K562 (cell line): ENCODE measurements at regions not wholly inside any gene's neighbourhood (a gene's known extent, or its start where the extent isn't known, plus 50 kb on each side); places are given as distances from the start of the nearest gene placed in this dataset.

Source experiments
- ATAC-seq: fragments of 200-7000 bp; cut with Tn5 transposase; 3 replicates; pipeline ENCODE4 v1.9.1; 2020; ENCODE audit warnings: moderate library complexity
- BruUV-seq: library from RNA; stranded (reverse); fragments of 400-500 nt; replicated peaks from 2 replicates; lab custom pipeline; 2021; lab: Mats Ljungman, UMichigan
- CTCF ChIA-PET: fragments of 300-600 bp; formaldehyde crosslinking; extraction: SDS; loops from one replicate; lab custom pipeline; 2021; ENCODE audit warnings: low intra/inter-chr PET ratio; lab: Yijun Ruan, JAX
- POLR2A ChIA-PET: fragments of 300-600, 350-650 bp; sonication (Branson Sonifier 250); formaldehyde crosslinking; extraction: SDS; loops from one replicate; lab custom pipeline; 2021; ENCODE audit warnings: antibody characterized with exemption, inconsistent platforms; lab: Yijun Ruan, JAX
- DNase-seq, 4 experiments: peaks; one replicate each; pipeline versions ENCODE4 v3.0.0 to v3.0.0-alpha.2; 2011 to 2018; ENCODE audit warnings: low spot score in 3 of 4, mixed read lengths in 3 of 4; ENCODE audit errors: extremely low read depth in 1 of 4
- FAIRE-seq: peaks from 2 replicates; lab custom pipeline; 2011; peaks lifted over from hg19 to GRCh38; lab: Jason Lieb, UNC
- H2AFZ ChIP-seq: 2 replicates; pipeline ENCODE4 v1.6.0; 2011; ENCODE audit warnings: low read depth, low read length, control low read depth, inconsistent platforms
- H3K27ac ChIP-seq: fragments of 200-600 bp; 3 replicates; pipeline ENCODE4 v1.8.0; 2011; ENCODE audit warnings: low read depth, mild to moderate bottlenecking, control low read depth, inconsistent platforms, low read length, moderate library complexity, mixed read lengths; ENCODE audit errors: extremely low read depth
- H3K27me3 ChIP-seq, 2 experiments: fragments of 300-600 bp in 1 of 2; 2 replicates in 1 of 2; 3 replicates in 1 of 2; pipeline versions ENCODE4 v1.6.0 to v1.8.0; 2011; ENCODE audit warnings: inconsistent platforms in 2 of 2, low read length in 2 of 2, mild to moderate bottlenecking in 1 of 2, mixed read lengths in 1 of 2, moderate library complexity in 1 of 2; ENCODE audit not compliant: control insufficient read depth in 2 of 2, insufficient read depth in 2 of 2
- H3K36me3 ChIP-seq: fragments of 300-600 bp; 3 replicates; pipeline ENCODE4 v1.8.0; 2011; ENCODE audit warnings: mild to moderate bottlenecking, low read length, inconsistent platforms; ENCODE audit not compliant: control insufficient read depth, insufficient read depth
- H3K4me1 ChIP-seq, 2 experiments: fragments of 200-600 bp in 1 of 2; replicated peaks in 1 of 2; 2 replicates in 1 of 2; 3 replicates in 1 of 2; pipeline versions ENCODE4 v1.5.1 to v1.8.0; 2011; ENCODE audit warnings: inconsistent platforms in 2 of 2, low read length in 2 of 2, mild to moderate bottlenecking in 1 of 2, mixed read lengths in 1 of 2, moderate library complexity in 1 of 2; ENCODE audit not compliant: control insufficient read depth in 2 of 2, insufficient read depth in 2 of 2
- H3K4me2 ChIP-seq: 2 replicates; pipeline ENCODE4 v1.6.1; 2011; ENCODE audit warnings: low read length, control low read depth, inconsistent platforms, mixed read lengths; ENCODE audit not compliant: insufficient read depth
- H3K4me3 ChIP-seq: fragments of 200-600 bp; sonication (generic), shearing (Covaris generic); 2 replicates; pipeline ENCODE4 v1.5.1; 2016; ENCODE audit warnings: control low read depth, inconsistent platforms
- H3K79me2 ChIP-seq: fragments of 200-600 bp; 3 replicates; pipeline ENCODE4 v1.8.0; 2011; ENCODE audit warnings: low read length, inconsistent platforms; ENCODE audit not compliant: control insufficient read depth, insufficient read depth
- H3K9ac ChIP-seq, 2 experiments: 2 replicates each; pipeline versions ENCODE4 v1.6.0 to v1.6.1; 2011; ENCODE audit warnings: low read depth in 2 of 2, low read length in 2 of 2, control low read depth in 1 of 2, inconsistent platforms in 1 of 2, mild to moderate bottlenecking in 1 of 2, mixed read lengths in 1 of 2; ENCODE audit not compliant: insufficient read depth in 1 of 2
- H3K9me1 ChIP-seq: one replicate; pipeline ENCODE4 v1.6.0; 2011; ENCODE audit warnings: inconsistent platforms, mild to moderate bottlenecking, low read length, moderate library complexity; ENCODE audit not compliant: control insufficient read depth, insufficient read depth
- H3K9me3 ChIP-seq: replicated peaks from 2 replicates; pipeline ENCODE4 v1.5.1; 2011; ENCODE audit warnings: low read depth, low read length, inconsistent platforms; ENCODE audit not compliant: control insufficient read depth, insufficient read depth
- H4K20me1 ChIP-seq: replicated peaks from 2 replicates; pipeline ENCODE4 v1.6.1; 2011; ENCODE audit warnings: low read length, inconsistent platforms, mixed read lengths; ENCODE audit not compliant: control insufficient read depth, insufficient read depth
- MEIS2 ChIP-seq: fragments of 450-650 bp; IDR thresholded peaks from 2 replicates; pipeline ENCODE4 v1.6.1; 2014; ENCODE audit warnings: mild to moderate bottlenecking; ENCODE audit not compliant: partially characterized antibody
- NCOA6 ChIP-seq: fragments of 450-650 bp; IDR thresholded peaks from 2 replicates; pipeline ENCODE4 v1.6.1; 2017; ENCODE audit warnings: mild to moderate bottlenecking
- PBX2 ChIP-seq, 2 experiments: IDR thresholded peaks in 1 of 2; conservative IDR thresholded peaks in 1 of 2; 2 replicates each; pipeline ENCODE4 v1.6.1; 2016; ENCODE audit warnings: low read depth in 2 of 2, mild to moderate bottlenecking in 1 of 2, missing compliant biosample characterization in 1 of 2, missing genetic modification characterization in 1 of 2, moderate library complexity in 1 of 2
- POLR3G ChIP-seq: IDR thresholded peaks from 2 replicates; pipeline ENCODE4 v1.6.1; 2011; ENCODE audit not compliant: insufficient read length, insufficient replicate concordance; ENCODE audit errors: extremely low read depth
- PTBP1 ChIP-seq: fragments of 200-400 bp; formaldehyde crosslinking; IDR thresholded peaks from 2 replicates; pipeline ENCODE4 v1.6.1; 2017; ENCODE audit warnings: low read depth, low read length
- PTTG1 ChIP-seq: fragments of 450-650 bp; IDR thresholded peaks from 2 replicates; pipeline ENCODE4 v1.6.1; 2016; ENCODE audit warnings: low read depth, mild to moderate bottlenecking, missing genetic modification characterization, missing compliant biosample characterization
- RAD21 ChIP-seq, 2 experiments: fragments of 250-450 bp in 1 of 2; fragments of 450-650 bp in 1 of 2; sonication (Bioruptor Pico) in 1 of 2; formaldehyde crosslinking in 1 of 2; IDR thresholded peaks in 1 of 2; conservative IDR thresholded peaks in 1 of 2; 2 replicates each; pipeline versions ENCODE4 v1.4.0 to v1.8.0; 2020 to 2022; ENCODE audit warnings: mild to moderate bottlenecking in 2 of 2, moderate library complexity in 1 of 2
- RBM39 ChIP-seq: fragments of 200-400 bp; formaldehyde crosslinking; optimal IDR thresholded peaks from 2 replicates; pipeline ENCODE3; 2018; ENCODE audit warnings: low read depth, low read length
- RCOR1 ChIP-seq, 2 experiments: IDR thresholded peaks; 2 replicates each; pipeline ENCODE4 v1.6.1; 2012; ENCODE audit warnings: low read depth in 2 of 2, low read length in 2 of 2, borderline replicate concordance in 1 of 2, improper control_type of control experiment in 1 of 2
- SNIP1 ChIP-seq: fragments of 450-650 bp; IDR thresholded peaks from 2 replicates; pipeline ENCODE4 v1.7.1; 2017; ENCODE audit warnings: low read depth, mild to moderate bottlenecking
- ZKSCAN1 ChIP-seq: fragments of 150-350 bp; IDR thresholded peaks from 2 replicates; pipeline ENCODE4 v1.6.1; 2016; ENCODE audit warnings: low read depth, low read length
- ZKSCAN3 ChIP-seq: fragments of 250-450 bp; sonication (Bioruptor Pico); IDR thresholded peaks from 2 replicates; pipeline ENCODE4 v1.4.0; 2020
- ZNF140 ChIP-seq: fragments of 250-450 bp; sonication (Bioruptor Pico); IDR thresholded peaks from 2 replicates; pipeline ENCODE4 v1.8.0; 2021; ENCODE audit warnings: moderate library complexity, mild to moderate bottlenecking, inconsistent platforms
- ZNF24 ChIP-seq: fragments of 450-650 bp; IDR thresholded peaks from 2 replicates; pipeline ENCODE4 v1.6.1; 2016
- WGBS: fragments of 100-300 bp; shearing (Covaris generic); methylation state at CpG from one replicate; pipeline ENCODE4 v1.1.6; 2016; ENCODE audit warnings: low coverage, mixed read lengths; ENCODE audit not compliant: insufficient coverage; ENCODE audit errors: missing lambda C conversion rate; 5-methylcytosine and 5-hydroxymethylcytosine counted together
- in situ Hi-C: fragments of 300-500 bp; cut with MboI; formaldehyde crosslinking; loops from 4 replicates; pipeline ENCODE4 v1.15.0; 2018; ENCODE audit warnings: inconsistent platforms, mixed read lengths
- intact Hi-C: fragments of 100-400 bp; cut with micrococcal nuclease; formaldehyde crosslinking; loops from 2 replicates; pipeline ENCODE4 v1.14.2; 2022

- 18% methylated on average over 7 of the region's 7 CpGs for WGBS
These were observed 222.8 kb upstream of the TBL1XR1 start for GRCh38 chr3:177419904-177420601.

DNA sequence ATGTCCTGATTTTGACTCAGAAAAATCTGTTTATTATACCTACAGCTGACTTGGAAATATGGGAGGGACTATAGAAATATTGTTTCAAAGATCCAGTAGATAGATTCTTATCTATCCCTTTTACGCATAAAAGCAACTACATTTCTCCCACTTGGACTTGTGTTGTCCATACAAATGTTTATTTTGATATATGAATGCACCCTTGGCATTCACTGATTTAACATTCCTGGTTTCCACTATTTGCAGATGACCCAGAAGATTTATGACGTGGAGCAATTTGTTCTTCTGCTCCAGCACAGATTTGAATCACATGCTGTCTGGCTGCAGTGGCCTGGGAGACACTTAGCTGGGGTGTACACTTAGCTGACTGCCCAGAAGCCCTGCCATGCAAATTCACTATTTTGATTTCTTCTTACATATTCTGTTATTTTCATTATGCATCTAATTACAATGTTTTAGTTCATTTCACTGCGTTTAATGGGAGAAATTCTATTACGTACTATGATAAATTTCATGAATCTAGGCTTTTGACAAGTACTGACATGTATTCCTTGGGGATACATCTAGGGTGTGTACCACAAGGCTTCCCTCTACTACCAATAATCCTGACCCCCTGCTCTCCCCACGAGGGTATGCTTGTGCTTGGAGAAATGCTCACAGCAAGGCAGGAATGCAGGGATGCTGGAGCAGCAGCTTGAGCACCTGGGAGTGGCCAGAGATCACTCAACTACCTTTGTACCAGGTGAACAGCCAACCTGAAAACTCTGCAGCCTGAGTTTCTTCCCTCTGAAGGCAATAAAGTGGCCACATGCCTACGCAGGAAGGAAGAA lies 223.6 kb upstream of the TBL1XR1 start:
- WGBS = 32% methylated on average over 6 of the region's 6 CpGs
- Histone ChIP-seq H4K20me1 (no peaks in the 10 kb centered on the region), H3K4me1 (no peaks in the 10 kb centered on the region), H3K9me1 (no peaks in the 10 kb centered on the region), H3K9ac (no peak overlapping the region), H3K4me3 (no peak overlapping the region), H3K27me3 (no peaks in the 10 kb centered on the region), H3K9me3 (no peaks in the 10 kb centered on the region), H3K79me2 (no peaks in the 10 kb centered on the region), H3K36me3 (no peaks in the 10 kb centered on the region), H3K4me2 (no peak overlapping the region), H3K27ac (no peak overlapping the region), H2AFZ (no peak overlapping the region)
- in situ Hi-C loops (no loop called here), intact Hi-C loops (no loop called here)
- ATAC-seq (no peak), FAIRE-seq (no peak), DNase-seq (no peak)
- POLR2A ChIA-PET = interaction anchor here (0.9 kb wide), 1 partner anchor 10 kb away, joined by 3 read pairs; no protein-coding TSS in a partner anchor
- CTCF ChIA-PET = no interaction called here
- no TSS peak for BruUV-seq
- TF ChIP-seq PTBP1 (no peak), ZKSCAN1 (no peak), PBX2 (CRISPR knock-in tag; IDR thresholded peaks at IDR 0.05; ENCODE audit: low read depth) (no peak), PBX2 (tag; conservative IDR thresholded peaks at IDR 0.05; ENCODE audit: low read depth) (peak; percentile 70), RCOR1 (IDR thresholded peaks at IDR 0.05; ENCODE audit: borderline replicate concordance in 1 of 2, low read depth in 2 of 2, low read length in 2 of 2) (peak in 1 of 2 experiments; percentile 14; a peak in 1 of 4 replicates), PTTG1 (tag) (no peak), ZKSCAN3 (no peak), MEIS2 (peak; percentile 50), SNIP1 (no peak), ZNF140 (CRISPR knock-in tag) (no peak), RBM39 (no peak)

More at GRCh38 chr3:177419904-177420601, 222.8 kb upstream of the TBL1XR1 start:
- Histone ChIP-seq H3K27me3 (no peaks in the 10 kb centered on the region), H3K79me2 (no peaks in the 10 kb centered on the region), H3K4me1 (no peaks in the 10 kb centered on the region), H2AFZ (no peak overlapping the region), H3K36me3 (no peaks in the 10 kb centered on the region), H3K4me2 (no peak overlapping the region), H3K9ac (peak overlapping the region in 1 of 2 experiments; percentile 59; a peak in 1 of 4 replicates), H3K9me3 (no peaks in the 10 kb centered on the region), H3K27ac (no peak overlapping the region), H4K20me1 (no peaks in the 10 kb centered on the region), H3K9me1 (no peaks in the 10 kb centered on the region), H3K4me3 (no peak overlapping the region)
- no peak for DNase-seq
- in situ Hi-C loops = no loop called here
- BruUV-seq = no TSS peak
- ATAC-seq = peak; percentile 22; the same call in 1 of the 3 replicates
- intact Hi-C loops = no loop called here
- 0 out of 4 replicates have a peak, but pooled peaks of 1 of the 2 experiments have one; percentile 22 for TF ChIP-seq RAD21 (CRISPR knock-in tag; conservative IDR thresholded peaks at IDR 0.05 in 1 of 2, IDR thresholded peaks at IDR 0.05 in 1 of 2)
- TF ChIP-seq ZNF24 = peak; percentile 69; the same call in 1 of the 2 replicates
- TF ChIP-seq NCOA6 = no peak
- no peak for TF ChIP-seq POLR3G
- CTCF ChIA-PET = no interaction called here
- POLR2A ChIA-PET = no interaction called here
- no peak for FAIRE-seq
